HCT116 (cell line): ENCODE measurements at regions not wholly inside any gene's neighbourhood (a gene's known extent, or its start where the extent isn't known, plus 50 kb on each side); places are given as distances from the start of the nearest gene placed in this dataset.

Source experiments
- EZH2 ChIP-seq: fragments of 200-600 bp; sonication (generic); IDR thresholded peaks from 2 replicates; pipeline ENCODE4 v1.6.1; 2017; ENCODE audit warnings: antibody characterized with exemption, mixed run types
- POLR2A ChIP-seq: IDR thresholded peaks from 2 replicates; pipeline ENCODE4 v1.7.0; 2011; ENCODE audit warnings: borderline replicate concordance; ENCODE audit not compliant: insufficient read depth, insufficient read length; ENCODE audit errors: extremely low read depth
- TCF7L2 ChIP-seq: IDR thresholded peaks from 2 replicates; pipeline ENCODE4 v1.7.0; 2011; ENCODE audit warnings: borderline replicate concordance, inconsistent platforms; ENCODE audit not compliant: insufficient read depth, insufficient read length; ENCODE audit errors: extremely low read depth
- YY1 ChIP-seq: IDR thresholded peaks from 2 replicates; pipeline ENCODE4 v1.6.1; 2011; ENCODE audit warnings: low read length, low read depth, moderate library complexity, mild to moderate bottlenecking; ENCODE audit not compliant: insufficient replicate concordance; ENCODE audit errors: extremely low read depth
- TF ChIP-seq, protein P1 (sequence below), 3 experiments: fragments of 200-600 bp in 1 of 3; sonication (generic) in 1 of 3; IDR thresholded peaks in 2 of 3; conservative IDR thresholded peaks in 1 of 3; 2 replicates each; pipeline ENCODE4 v1.5.1; 2012 to 2017; ENCODE audit warnings: low read depth in 2 of 3, low read length in 2 of 3, antibody characterized with exemption in 1 of 3, borderline replicate concordance in 1 of 3, control low read depth in 1 of 3, mild to moderate bottlenecking in 1 of 3, mixed read lengths in 1 of 3, mixed run types in 1 of 3, moderate library complexity in 1 of 3; ENCODE audit not compliant: insufficient read depth in 1 of 3
- TF ChIP-seq, protein P2 (sequence below): IDR thresholded peaks from 2 replicates; pipeline ENCODE4 v1.6.1; 2012
- TF ChIP-seq, protein P3 (sequence below): IDR thresholded peaks from 2 replicates; pipeline ENCODE4 v1.6.1; 2011; ENCODE audit warnings: mild to moderate bottlenecking, low read length, moderate library complexity; ENCODE audit not compliant: insufficient replicate concordance; ENCODE audit errors: extremely low read depth

DNA sequence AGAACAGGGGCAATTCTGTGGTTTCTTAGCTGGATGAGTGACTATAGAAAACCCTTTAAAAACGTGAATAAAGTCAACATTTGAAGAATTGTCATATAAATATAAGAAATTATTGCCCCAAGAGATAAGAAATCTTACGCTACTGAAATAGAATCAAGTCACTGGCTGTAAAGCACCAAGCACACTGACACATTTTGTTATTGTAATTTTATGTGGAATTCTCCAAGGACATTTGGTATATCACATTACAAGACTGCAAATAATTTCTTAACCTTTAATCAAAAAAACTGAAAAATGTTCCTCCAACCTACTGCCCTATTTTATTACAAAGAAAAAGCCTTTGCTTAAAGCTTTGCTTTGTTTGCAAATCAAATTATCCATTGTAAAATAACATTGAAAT, 383.3 kb downstream of the IPMK start:
- TF ChIP-seq, protein P1, sequence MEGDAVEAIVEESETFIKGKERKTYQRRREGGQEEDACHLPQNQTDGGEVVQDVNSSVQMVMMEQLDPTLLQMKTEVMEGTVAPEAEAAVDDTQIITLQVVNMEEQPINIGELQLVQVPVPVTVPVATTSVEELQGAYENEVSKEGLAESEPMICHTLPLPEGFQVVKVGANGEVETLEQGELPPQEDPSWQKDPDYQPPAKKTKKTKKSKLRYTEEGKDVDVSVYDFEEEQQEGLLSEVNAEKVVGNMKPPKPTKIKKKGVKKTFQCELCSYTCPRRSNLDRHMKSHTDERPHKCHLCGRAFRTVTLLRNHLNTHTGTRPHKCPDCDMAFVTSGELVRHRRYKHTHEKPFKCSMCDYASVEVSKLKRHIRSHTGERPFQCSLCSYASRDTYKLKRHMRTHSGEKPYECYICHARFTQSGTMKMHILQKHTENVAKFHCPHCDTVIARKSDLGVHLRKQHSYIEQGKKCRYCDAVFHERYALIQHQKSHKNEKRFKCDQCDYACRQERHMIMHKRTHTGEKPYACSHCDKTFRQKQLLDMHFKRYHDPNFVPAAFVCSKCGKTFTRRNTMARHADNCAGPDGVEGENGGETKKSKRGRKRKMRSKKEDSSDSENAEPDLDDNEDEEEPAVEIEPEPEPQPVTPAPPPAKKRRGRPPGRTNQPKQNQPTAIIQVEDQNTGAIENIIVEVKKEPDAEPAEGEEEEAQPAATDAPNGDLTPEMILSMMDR (IDR thresholded peaks at IDR 0.05 in 2 of 3, conservative IDR thresholded peaks at IDR 0.05 in 1 of 3; ENCODE audit: borderline replicate concordance in 1 of 3, insufficient read depth in 1 of 3, low read depth in 2 of 3, low read length in 2 of 3), result no peak
- TF ChIP-seq, protein P2, sequence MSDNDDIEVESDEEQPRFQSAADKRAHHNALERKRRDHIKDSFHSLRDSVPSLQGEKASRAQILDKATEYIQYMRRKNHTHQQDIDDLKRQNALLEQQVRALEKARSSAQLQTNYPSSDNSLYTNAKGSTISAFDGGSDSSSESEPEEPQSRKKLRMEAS, result no peak
- TF ChIP-seq EZH2, result no peak
- no peak for TF ChIP-seq POLR2A
- TF ChIP-seq, protein P3, sequence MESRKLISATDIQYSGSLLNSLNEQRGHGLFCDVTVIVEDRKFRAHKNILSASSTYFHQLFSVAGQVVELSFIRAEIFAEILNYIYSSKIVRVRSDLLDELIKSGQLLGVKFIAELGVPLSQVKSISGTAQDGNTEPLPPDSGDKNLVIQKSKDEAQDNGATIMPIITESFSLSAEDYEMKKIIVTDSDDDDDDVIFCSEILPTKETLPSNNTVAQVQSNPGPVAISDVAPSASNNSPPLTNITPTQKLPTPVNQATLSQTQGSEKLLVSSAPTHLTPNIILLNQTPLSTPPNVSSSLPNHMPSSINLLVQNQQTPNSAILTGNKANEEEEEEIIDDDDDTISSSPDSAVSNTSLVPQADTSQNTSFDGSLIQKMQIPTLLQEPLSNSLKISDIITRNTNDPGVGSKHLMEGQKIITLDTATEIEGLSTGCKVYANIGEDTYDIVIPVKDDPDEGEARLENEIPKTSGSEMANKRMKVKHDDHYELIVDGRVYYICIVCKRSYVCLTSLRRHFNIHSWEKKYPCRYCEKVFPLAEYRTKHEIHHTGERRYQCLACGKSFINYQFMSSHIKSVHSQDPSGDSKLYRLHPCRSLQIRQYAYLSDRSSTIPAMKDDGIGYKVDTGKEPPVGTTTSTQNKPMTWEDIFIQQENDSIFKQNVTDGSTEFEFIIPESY, result no peak
- TF ChIP-seq TCF7L2, result no peak
- TF ChIP-seq YY1, result no peak
